ENCODE measurements at regions not wholly inside any gene's neighbourhood (a gene's known extent, or its start where the extent isn't known, plus 50 kb on each side); places are given as distances from the start of the nearest gene placed in this dataset.

DNA sequence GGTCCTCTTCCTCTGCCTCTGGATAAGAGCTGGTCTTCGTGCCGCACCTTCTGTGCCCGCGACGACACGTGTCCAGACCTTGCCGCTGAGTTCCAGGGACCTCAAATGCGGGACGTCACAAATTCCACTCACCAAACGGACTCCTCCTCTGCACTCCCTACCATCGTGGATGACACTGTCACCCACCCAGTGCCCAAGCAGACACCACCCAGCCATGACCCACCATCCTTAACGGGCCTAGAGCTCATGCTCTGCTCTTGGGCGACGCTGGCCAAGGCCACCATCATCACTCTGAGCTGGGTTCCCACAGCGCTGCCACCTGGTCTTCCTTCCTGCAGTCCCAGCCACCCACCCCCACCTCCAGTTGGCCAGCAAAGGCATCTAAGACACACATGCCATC, 96.4 kb upstream of the RPL38 start:
- H3K36me3 Mint-ChIP-seq (ENCODE audit: low read depth), result no peaks in the 10 kb centered on the region
- no peak overlapping the region for H3K4me3 Mint-ChIP-seq
- H3K27me3 Mint-ChIP-seq, result peaks cover 7% of the 10 kb centered on the region
- CTCF ChIA-PET, result no interaction called here
- no peaks in the 10 kb centered on the region for H3K9me3 Mint-ChIP-seq
- H3K27ac Mint-ChIP-seq, result no peak overlapping the region
- no peaks in the 10 kb centered on the region for H3K4me1 Mint-ChIP-seq (ENCODE audit: low read depth)
- TF ChIP-seq, protein P1, sequence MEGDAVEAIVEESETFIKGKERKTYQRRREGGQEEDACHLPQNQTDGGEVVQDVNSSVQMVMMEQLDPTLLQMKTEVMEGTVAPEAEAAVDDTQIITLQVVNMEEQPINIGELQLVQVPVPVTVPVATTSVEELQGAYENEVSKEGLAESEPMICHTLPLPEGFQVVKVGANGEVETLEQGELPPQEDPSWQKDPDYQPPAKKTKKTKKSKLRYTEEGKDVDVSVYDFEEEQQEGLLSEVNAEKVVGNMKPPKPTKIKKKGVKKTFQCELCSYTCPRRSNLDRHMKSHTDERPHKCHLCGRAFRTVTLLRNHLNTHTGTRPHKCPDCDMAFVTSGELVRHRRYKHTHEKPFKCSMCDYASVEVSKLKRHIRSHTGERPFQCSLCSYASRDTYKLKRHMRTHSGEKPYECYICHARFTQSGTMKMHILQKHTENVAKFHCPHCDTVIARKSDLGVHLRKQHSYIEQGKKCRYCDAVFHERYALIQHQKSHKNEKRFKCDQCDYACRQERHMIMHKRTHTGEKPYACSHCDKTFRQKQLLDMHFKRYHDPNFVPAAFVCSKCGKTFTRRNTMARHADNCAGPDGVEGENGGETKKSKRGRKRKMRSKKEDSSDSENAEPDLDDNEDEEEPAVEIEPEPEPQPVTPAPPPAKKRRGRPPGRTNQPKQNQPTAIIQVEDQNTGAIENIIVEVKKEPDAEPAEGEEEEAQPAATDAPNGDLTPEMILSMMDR (IDR thresholded peaks at IDR 0.05), result no peak
- ATAC-seq (no peak), DNase-seq (no peak)
- POLR2A ChIA-PET, result no interaction called here
- intact Hi-C loops (cut with micrococcal nuclease), result no loop called here

DNA sequence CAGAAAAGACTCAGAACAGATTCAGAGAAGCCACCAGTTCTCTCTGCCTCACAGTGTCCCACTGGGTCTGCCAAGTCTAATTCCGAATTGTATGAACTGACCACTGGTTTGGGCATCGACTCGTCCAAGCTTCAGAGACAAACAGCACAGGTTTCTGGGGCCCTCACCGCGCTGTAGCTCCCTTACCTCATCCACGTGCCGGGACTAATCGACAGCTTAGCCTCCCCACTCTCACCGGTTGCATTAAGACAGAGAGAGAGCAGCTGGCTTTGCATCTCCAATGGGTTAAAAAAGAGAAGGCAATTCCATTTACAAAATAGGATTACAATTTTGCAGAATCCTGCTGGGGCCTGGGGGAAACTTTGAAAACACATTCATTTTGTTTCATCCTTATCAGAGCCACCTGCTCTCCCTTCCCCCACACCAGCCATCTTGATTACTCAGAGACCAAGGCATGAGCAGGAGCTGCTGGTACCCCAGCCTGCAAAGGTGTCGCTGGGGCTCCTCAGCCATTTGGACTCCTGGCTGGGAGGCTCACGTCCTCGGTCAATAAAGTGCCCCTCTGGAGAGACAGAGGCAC, 95.3 kb upstream of the RPL38 start:
- intact Hi-C loops (cut with micrococcal nuclease), result no loop called here
- no peak for ATAC-seq
- CTCF ChIA-PET, result no interaction called here
- Mint-ChIP-seq H3K27ac (no peak overlapping the region), H3K27me3 (peaks cover 5% of the 10 kb centered on the region), H3K4me1 (ENCODE audit: low read depth) (no peaks in the 10 kb centered on the region), H3K9me3 (no peaks in the 10 kb centered on the region), H3K36me3 (ENCODE audit: low read depth) (no peaks in the 10 kb centered on the region), H3K4me3 (no peak overlapping the region)
- POLR2A ChIA-PET, result no interaction called here
- TF ChIP-seq, protein P1 (IDR thresholded peaks at IDR 0.05), result no peak
- no peak for DNase-seq

DNA sequence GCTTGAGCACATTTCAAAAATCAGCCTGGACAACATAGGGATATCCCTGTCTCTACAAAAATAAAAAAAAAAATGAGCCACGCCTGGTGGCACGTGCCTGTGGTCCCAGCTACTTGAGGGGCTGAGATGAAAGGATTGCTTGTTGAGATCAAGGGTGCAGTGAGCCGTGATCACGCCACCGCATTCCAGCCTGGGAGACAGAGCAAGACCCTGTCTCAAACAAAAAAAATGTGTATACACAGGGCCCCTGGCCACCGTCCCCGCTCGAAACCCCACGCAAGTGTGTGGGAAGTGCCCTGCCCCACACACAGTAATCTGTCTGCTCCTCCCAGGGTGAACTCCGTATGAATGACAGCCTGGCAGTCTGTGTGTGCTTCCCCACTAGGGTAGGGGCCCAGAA, 93.0 kb upstream of the RPL38 start:
- Mint-ChIP-seq H3K4me1 (ENCODE audit: low read depth) (no peaks in the 10 kb centered on the region), H3K27me3 (peaks cover 8% of the 10 kb centered on the region), H3K4me3 (no peak overlapping the region), H3K36me3 (ENCODE audit: low read depth) (no peaks in the 10 kb centered on the region), H3K9me3 (no peaks in the 10 kb centered on the region), H3K27ac (no peak overlapping the region)
- POLR2A ChIA-PET, result no interaction called here
- CTCF ChIA-PET, result interaction anchor here (1.3 kb wide), 1 partner anchor 21 kb away, joined by 6 read pairs; no protein-coding TSS in a partner anchor
- ATAC-seq (no peak), DNase-seq (no peak)
- TF ChIP-seq, protein P1 (IDR thresholded peaks at IDR 0.05), result no peak
- intact Hi-C loops (cut with micrococcal nuclease), result loop anchor here (10.0 kb wide), 1 partner anchor 56 kb away; no protein-coding TSS in a partner anchor

DNA sequence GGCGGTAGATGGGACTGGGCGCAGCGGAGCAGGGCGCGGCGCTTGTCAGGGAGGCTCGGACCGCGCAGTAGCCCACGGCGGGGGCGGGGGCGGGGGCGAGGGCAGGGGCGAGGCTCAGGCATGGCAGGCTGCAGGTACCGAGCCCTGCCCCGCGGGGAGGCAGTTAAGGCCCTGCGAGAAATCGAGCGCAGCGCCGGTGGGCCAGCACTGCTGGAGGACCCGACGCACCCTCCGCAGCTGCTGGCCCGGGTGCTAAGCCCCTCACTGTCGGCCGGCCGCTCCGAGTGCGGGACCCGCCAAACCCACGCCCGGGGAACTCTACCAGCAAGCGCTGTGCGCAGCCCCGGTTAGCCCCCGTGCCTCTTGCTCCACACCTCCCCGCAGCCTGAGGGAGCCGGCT, 90.2 kb upstream of the RPL38 start:
- CTCF ChIA-PET, result interaction anchor here (1.3 kb wide), 1 partner anchor 23 kb away, joined by 3 read pairs; no protein-coding TSS in a partner anchor

DNA sequence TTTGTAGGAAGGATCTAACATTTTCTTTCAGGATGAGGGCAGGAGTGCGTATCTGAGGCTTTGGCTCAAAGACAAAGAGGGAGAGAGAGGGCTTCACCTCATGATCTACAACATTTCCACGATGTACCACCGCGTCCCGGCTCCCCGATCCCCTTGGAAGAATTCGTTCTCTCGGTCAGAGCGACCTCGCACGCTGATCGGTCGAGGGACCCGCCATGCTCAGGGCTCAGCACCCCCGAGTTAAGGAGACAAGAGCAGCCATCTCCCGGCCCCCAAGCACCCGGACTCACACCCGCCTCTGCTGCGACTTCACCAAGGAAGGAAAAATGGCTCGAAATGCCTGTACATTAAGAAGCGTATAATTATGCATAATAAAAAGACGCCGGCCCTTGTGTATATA, 89.5 kb upstream of the RPL38 start:
- H3K36me3 Mint-ChIP-seq (ENCODE audit: low read depth), result no peaks in the 10 kb centered on the region
- H3K4me3 Mint-ChIP-seq, result no peak overlapping the region
- intact Hi-C loops (cut with micrococcal nuclease), result loop anchor here (10.0 kb wide), 1 partner anchor 59 kb away; no protein-coding TSS in a partner anchor
- no peak for DNase-seq
- ChIA-PET POLR2A (no interaction called here), CTCF (no interaction called here)
- H3K27me3 Mint-ChIP-seq, result peaks cover 7% of the 10 kb centered on the region
- no peaks in the 10 kb centered on the region for H3K4me1 Mint-ChIP-seq (ENCODE audit: low read depth)
- no peaks in the 10 kb centered on the region for H3K9me3 Mint-ChIP-seq
- H3K27ac Mint-ChIP-seq, result no peak overlapping the region
- TF ChIP-seq, protein P1 (IDR thresholded peaks at IDR 0.05), result no peak
- ATAC-seq, result no peak

More for the DNA sequence above, 90.2 kb upstream of the RPL38 start:
- Mint-ChIP-seq H3K27ac (no peak overlapping the region), H3K4me3 (no peak overlapping the region), H3K4me1 (ENCODE audit: low read depth) (no peaks in the 10 kb centered on the region), H3K36me3 (ENCODE audit: low read depth) (no peaks in the 10 kb centered on the region), H3K9me3 (no peaks in the 10 kb centered on the region), H3K27me3 (peaks cover 7% of the 10 kb centered on the region)
- TF ChIP-seq, protein P1 (IDR thresholded peaks at IDR 0.05), result no peak
- DNase-seq (no peak), ATAC-seq (no peak)
- POLR2A ChIA-PET, result no interaction called here
- intact Hi-C loops (cut with micrococcal nuclease), result loop anchor here (10.0 kb wide), 1 partner anchor 59 kb away; no protein-coding TSS in a partner anchor

All from activated CD8-positive, alpha-beta T cell treated with anti-CD3 and anti-CD28 coated beads for 36 hours (primary cell).